Liver (tissue), 8 donors: ENCODE measurements at regions not wholly inside any gene's neighbourhood (a gene's known extent, or its start where the extent isn't known, plus 50 kb on each side); places are given as distances from the start of the nearest gene placed in this dataset.

Experiments used
- DNase-seq: peaks from one replicate; pipeline ENCODE4 v3.0.0-alpha.2; 2017; ENCODE audit warnings: low spot score
- H3K27ac ChIP-seq, 2 donors: one replicate each; pipeline ENCODE4 v1.7.0; 2013; ENCODE audit warnings: inconsistent platforms in 2 of 2, low read length in 2 of 2, control low read depth in 1 of 2, low read depth in 1 of 2, mild to moderate bottlenecking in 1 of 2
- H3K27me3 ChIP-seq, 4 donors: one replicate each; pipeline versions ENCODE4 v1.6.1 to v1.7.0; 2013; ENCODE audit warnings: low read length in 3 of 4, inconsistent platforms in 1 of 4, mild to moderate bottlenecking in 1 of 4, moderate library complexity in 1 of 4; ENCODE audit not compliant: control insufficient read depth in 4 of 4, insufficient read depth in 4 of 4
- H3K36me3 ChIP-seq, 4 donors: one replicate each; pipeline versions ENCODE4 v1.6.1 to v1.7.0; 2013; ENCODE audit warnings: low read length in 3 of 4, mild to moderate bottlenecking in 3 of 4, low read depth in 1 of 4, moderate library complexity in 1 of 4; ENCODE audit not compliant: control insufficient read depth in 4 of 4, insufficient read depth in 3 of 4
- H3K4me1 ChIP-seq, 4 donors: one replicate each; pipeline versions ENCODE4 v1.6.1 to v1.7.0; 2013; ENCODE audit warnings: low read length in 3 of 4, mild to moderate bottlenecking in 3 of 4, moderate library complexity in 1 of 4; ENCODE audit not compliant: control insufficient read depth in 4 of 4, insufficient read depth in 4 of 4
- H3K4me3 ChIP-seq, 3 donors: one replicate each; pipeline versions ENCODE4 v1.6.1 to v1.7.0; 2013; ENCODE audit warnings: low read length in 3 of 3, control low read depth in 1 of 3, low read depth in 1 of 3, mild to moderate bottlenecking in 1 of 3
- H3K9ac ChIP-seq, 2 donors: one replicate each; pipeline ENCODE4 v1.7.0; 2013; ENCODE audit warnings: low read length in 2 of 2, mild to moderate bottlenecking in 2 of 2, moderate library complexity in 2 of 2, control low read depth in 1 of 2, low read depth in 1 of 2
- H3K9me3 ChIP-seq, 4 donors: one replicate each; pipeline versions ENCODE4 v1.6.1 to v1.7.0; 2013; ENCODE audit warnings: low read length in 3 of 4; ENCODE audit not compliant: control insufficient read depth in 4 of 4
- ATF3 ChIP-seq: IDR thresholded peaks from 2 replicates; pipeline ENCODE4 v1.6.1; 2016; ENCODE audit warnings: antibody characterized with exemption
- EGR1 ChIP-seq, 2 donors: IDR thresholded peaks; 2 replicates each; pipeline ENCODE4 v1.6.1; 2016 to 2018; ENCODE audit warnings: antibody characterized with exemption in 2 of 2, low read depth in 2 of 2
- FOXA2 ChIP-seq: IDR thresholded peaks from 2 replicates; pipeline ENCODE4 v1.6.1; 2016; ENCODE audit warnings: antibody characterized with exemption
- GABPA ChIP-seq, 2 donors: IDR thresholded peaks in 1 of 2; conservative IDR thresholded peaks in 1 of 2; 2 replicates each; pipeline ENCODE4 v1.6.1; 2016; ENCODE audit warnings: antibody characterized with exemption in 2 of 2, mild to moderate bottlenecking in 1 of 2, moderate library complexity in 1 of 2
- HNF4A ChIP-seq, 2 donors: conservative IDR thresholded peaks; 2 replicates each; pipeline ENCODE4 v1.6.1; 2016; ENCODE audit warnings: antibody characterized with exemption in 2 of 2, mild to moderate bottlenecking in 2 of 2
- HNF4G ChIP-seq: IDR thresholded peaks from 2 replicates; pipeline ENCODE4 v1.6.1; 2016; ENCODE audit warnings: antibody characterized with exemption
- JUND ChIP-seq, 2 donors: IDR thresholded peaks; 2 replicates each; pipeline ENCODE4 v1.6.1; 2016; ENCODE audit warnings: antibody characterized with exemption in 2 of 2
- NR2F2 ChIP-seq: IDR thresholded peaks from 2 replicates; pipeline ENCODE4 v1.6.1; 2016; ENCODE audit warnings: antibody characterized with exemption
- RAD21 ChIP-seq, 2 donors: IDR thresholded peaks; 2 replicates each; pipeline ENCODE4 v1.6.1; 2016; ENCODE audit warnings: antibody characterized with exemption in 2 of 2, mild to moderate bottlenecking in 2 of 2
- RXRA ChIP-seq, 2 donors: IDR thresholded peaks; 2 replicates each; pipeline ENCODE4 v1.6.1; 2017 to 2018; ENCODE audit warnings: antibody characterized with exemption in 2 of 2, mild to moderate bottlenecking in 1 of 2
- SP1 ChIP-seq: IDR thresholded peaks from 2 replicates; pipeline ENCODE4 v1.6.1; 2018; ENCODE audit warnings: antibody characterized with exemption, mild to moderate bottlenecking
- YY1 ChIP-seq: IDR thresholded peaks from 2 replicates; pipeline ENCODE4 v1.6.1; 2016; ENCODE audit warnings: antibody characterized with exemption, mild to moderate bottlenecking
- WGBS: extraction: QIAGEN DNeasy Blood & Tissue Kit; methylation state at CpG from one replicate; pipeline ENCODE4 v1.1.7; 2013; 5-methylcytosine and 5-hydroxymethylcytosine counted together
- TF ChIP-seq, protein P1 (sequence below): fragments of 150-350 bp; IDR thresholded peaks from 2 replicates; pipeline ENCODE4 v1.5.1; 2017; ENCODE audit warnings: improper control_type of control experiment, low read depth, low read length; ENCODE audit not compliant: missing input control
- TF ChIP-seq, protein P2 (sequence below): IDR thresholded peaks from 2 replicates; pipeline ENCODE4 v1.6.1; 2016; ENCODE audit warnings: antibody characterized with exemption
- TF ChIP-seq, protein P3 (sequence below): IDR thresholded peaks from 2 replicates; pipeline ENCODE4 v1.6.1; 2016; ENCODE audit warnings: antibody characterized with exemption, mild to moderate bottlenecking
- TF ChIP-seq, protein P4 (sequence below): IDR thresholded peaks from 2 replicates; pipeline ENCODE4 v1.6.1; 2016; ENCODE audit warnings: antibody characterized with exemption
- donor health status: healthy.
- donor health status: healthy.
- donor health status: healthy.
- donor health status: healthy.
- donor health status: healthy.

DNA sequence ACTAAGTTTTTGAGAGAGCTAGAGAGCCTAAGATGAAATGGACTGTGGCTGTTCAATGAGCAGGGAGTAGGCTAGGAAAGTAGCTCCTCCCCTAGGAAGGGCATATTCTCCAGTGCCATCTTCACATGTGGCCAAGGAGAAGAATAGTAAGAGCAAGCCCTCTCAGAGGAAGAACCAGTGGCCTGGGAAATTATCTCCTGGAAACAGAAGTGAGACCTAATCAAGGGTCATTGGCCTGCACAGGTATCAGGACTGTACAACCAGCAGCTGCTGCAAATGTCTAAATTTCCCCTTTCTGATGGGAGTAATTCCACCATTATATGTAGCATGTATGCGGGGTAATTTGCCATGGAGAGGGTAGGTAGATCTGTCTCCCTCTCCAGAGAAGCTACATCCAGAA is 334.8 kb upstream of the RASGEF1B start:
- Histone ChIP-seq H3K9ac (no peak overlapping the region), H3K36me3 (no peaks in the 10 kb centered on the region), H3K27ac (no peak overlapping the region), H3K4me1 (peaks cover 0 to 6% (median under 1%) of the 10 kb centered on the region in 4 donors), H3K27me3 (peaks cover 0 to 2% (median 0%) of the 10 kb centered on the region in 4 donors), H3K4me3 (no peak overlapping the region), H3K9me3 (no peaks in the 10 kb centered on the region)
- WGBS: 75% methylated on average over 1 of the region's 1 CpG
- DNase-seq: no peak
- peak in 1 of 2 donors; percentile 6 for TF ChIP-seq RXRA (IDR thresholded peaks at IDR 0.05)
- no peak for TF ChIP-seq FOXA2
- TF ChIP-seq, protein P1, sequence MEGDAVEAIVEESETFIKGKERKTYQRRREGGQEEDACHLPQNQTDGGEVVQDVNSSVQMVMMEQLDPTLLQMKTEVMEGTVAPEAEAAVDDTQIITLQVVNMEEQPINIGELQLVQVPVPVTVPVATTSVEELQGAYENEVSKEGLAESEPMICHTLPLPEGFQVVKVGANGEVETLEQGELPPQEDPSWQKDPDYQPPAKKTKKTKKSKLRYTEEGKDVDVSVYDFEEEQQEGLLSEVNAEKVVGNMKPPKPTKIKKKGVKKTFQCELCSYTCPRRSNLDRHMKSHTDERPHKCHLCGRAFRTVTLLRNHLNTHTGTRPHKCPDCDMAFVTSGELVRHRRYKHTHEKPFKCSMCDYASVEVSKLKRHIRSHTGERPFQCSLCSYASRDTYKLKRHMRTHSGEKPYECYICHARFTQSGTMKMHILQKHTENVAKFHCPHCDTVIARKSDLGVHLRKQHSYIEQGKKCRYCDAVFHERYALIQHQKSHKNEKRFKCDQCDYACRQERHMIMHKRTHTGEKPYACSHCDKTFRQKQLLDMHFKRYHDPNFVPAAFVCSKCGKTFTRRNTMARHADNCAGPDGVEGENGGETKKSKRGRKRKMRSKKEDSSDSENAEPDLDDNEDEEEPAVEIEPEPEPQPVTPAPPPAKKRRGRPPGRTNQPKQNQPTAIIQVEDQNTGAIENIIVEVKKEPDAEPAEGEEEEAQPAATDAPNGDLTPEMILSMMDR: no peak
- no peak for TF ChIP-seq HNF4A (conservative IDR thresholded peaks at IDR 0.05)
- no peak for TF ChIP-seq JUND (IDR thresholded peaks at IDR 0.05)
- TF ChIP-seq NR2F2: peak; percentile 15
- TF ChIP-seq YY1: no peak

DNA sequence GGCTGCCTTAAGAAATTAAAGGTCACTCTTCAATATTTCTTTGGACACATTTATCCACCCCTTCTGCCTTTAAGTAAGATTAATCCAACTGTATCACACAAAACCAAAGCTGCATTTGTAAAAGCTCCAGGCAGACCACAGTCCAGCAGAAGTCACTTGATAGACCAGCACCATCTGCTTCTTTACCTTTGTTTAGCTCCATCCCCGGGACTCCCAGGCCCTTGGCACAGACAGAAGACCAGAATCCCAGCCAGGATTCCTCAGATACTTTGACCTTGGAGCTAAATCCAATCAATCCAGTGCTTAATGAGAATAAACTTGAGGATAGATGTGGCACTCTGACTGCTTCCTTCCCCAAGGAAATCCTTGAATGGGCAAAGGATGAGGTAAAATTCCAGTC is 333.1 kb upstream of the RASGEF1B start:
- Histone ChIP-seq H3K4me1 (peaks cover 0 to 6% (median under 1%) of the 10 kb centered on the region in 4 donors), H3K36me3 (no peaks in the 10 kb centered on the region), H3K27ac (no peak overlapping the region), H3K27me3 (peaks cover 0 to 2% (median 0%) of the 10 kb centered on the region in 4 donors), H3K9me3 (no peaks in the 10 kb centered on the region), H3K4me3 (no peak overlapping the region), H3K9ac (no peak overlapping the region)
- TF ChIP-seq GABPA (IDR thresholded peaks at IDR 0.05 in 1 of 2, conservative IDR thresholded peaks at IDR 0.05 in 1 of 2): no peak
- no peak for TF ChIP-seq HNF4G
- no peak for TF ChIP-seq SP1
- TF ChIP-seq RXRA (IDR thresholded peaks at IDR 0.05): no peak
- no peak for TF ChIP-seq YY1
- TF ChIP-seq, protein P2, sequence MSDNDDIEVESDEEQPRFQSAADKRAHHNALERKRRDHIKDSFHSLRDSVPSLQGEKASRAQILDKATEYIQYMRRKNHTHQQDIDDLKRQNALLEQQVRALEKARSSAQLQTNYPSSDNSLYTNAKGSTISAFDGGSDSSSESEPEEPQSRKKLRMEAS: no peak
- no peak for TF ChIP-seq RAD21 (IDR thresholded peaks at IDR 0.05)
- TF ChIP-seq, protein P3, sequence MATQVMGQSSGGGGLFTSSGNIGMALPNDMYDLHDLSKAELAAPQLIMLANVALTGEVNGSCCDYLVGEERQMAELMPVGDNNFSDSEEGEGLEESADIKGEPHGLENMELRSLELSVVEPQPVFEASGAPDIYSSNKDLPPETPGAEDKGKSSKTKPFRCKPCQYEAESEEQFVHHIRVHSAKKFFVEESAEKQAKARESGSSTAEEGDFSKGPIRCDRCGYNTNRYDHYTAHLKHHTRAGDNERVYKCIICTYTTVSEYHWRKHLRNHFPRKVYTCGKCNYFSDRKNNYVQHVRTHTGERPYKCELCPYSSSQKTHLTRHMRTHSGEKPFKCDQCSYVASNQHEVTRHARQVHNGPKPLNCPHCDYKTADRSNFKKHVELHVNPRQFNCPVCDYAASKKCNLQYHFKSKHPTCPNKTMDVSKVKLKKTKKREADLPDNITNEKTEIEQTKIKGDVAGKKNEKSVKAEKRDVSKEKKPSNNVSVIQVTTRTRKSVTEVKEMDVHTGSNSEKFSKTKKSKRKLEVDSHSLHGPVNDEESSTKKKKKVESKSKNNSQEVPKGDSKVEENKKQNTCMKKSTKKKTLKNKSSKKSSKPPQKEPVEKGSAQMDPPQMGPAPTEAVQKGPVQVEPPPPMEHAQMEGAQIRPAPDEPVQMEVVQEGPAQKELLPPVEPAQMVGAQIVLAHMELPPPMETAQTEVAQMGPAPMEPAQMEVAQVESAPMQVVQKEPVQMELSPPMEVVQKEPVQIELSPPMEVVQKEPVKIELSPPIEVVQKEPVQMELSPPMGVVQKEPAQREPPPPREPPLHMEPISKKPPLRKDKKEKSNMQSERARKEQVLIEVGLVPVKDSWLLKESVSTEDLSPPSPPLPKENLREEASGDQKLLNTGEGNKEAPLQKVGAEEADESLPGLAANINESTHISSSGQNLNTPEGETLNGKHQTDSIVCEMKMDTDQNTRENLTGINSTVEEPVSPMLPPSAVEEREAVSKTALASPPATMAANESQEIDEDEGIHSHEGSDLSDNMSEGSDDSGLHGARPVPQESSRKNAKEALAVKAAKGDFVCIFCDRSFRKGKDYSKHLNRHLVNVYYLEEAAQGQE: no peak
- TF ChIP-seq ATF3: no peak
- TF ChIP-seq EGR1 (IDR thresholded peaks at IDR 0.05; ENCODE audit: low read depth in 2 of 2): no peak
- TF ChIP-seq HNF4A (conservative IDR thresholded peaks at IDR 0.05): no peak
- TF ChIP-seq, protein P4, sequence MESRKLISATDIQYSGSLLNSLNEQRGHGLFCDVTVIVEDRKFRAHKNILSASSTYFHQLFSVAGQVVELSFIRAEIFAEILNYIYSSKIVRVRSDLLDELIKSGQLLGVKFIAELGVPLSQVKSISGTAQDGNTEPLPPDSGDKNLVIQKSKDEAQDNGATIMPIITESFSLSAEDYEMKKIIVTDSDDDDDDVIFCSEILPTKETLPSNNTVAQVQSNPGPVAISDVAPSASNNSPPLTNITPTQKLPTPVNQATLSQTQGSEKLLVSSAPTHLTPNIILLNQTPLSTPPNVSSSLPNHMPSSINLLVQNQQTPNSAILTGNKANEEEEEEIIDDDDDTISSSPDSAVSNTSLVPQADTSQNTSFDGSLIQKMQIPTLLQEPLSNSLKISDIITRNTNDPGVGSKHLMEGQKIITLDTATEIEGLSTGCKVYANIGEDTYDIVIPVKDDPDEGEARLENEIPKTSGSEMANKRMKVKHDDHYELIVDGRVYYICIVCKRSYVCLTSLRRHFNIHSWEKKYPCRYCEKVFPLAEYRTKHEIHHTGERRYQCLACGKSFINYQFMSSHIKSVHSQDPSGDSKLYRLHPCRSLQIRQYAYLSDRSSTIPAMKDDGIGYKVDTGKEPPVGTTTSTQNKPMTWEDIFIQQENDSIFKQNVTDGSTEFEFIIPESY: no peak
- no peak for DNase-seq
- WGBS: 25% methylated on average over 1 of the region's 1 CpG
